Activated naive CD4-positive, alpha-beta T cell treated with Interleukin-2 at 50 U/mL for 16 hours (primary cell): ENCODE measurements at regions not wholly inside any gene's neighbourhood (a gene's known extent, or its start where the extent isn't known, plus 50 kb on each side); places are given as distances from the start of the nearest gene placed in this dataset.

ENCODE experiments used
- DNase-seq: peaks from one replicate; pipeline ENCODE4 v3.0.0-alpha.2; 2020

DNA sequence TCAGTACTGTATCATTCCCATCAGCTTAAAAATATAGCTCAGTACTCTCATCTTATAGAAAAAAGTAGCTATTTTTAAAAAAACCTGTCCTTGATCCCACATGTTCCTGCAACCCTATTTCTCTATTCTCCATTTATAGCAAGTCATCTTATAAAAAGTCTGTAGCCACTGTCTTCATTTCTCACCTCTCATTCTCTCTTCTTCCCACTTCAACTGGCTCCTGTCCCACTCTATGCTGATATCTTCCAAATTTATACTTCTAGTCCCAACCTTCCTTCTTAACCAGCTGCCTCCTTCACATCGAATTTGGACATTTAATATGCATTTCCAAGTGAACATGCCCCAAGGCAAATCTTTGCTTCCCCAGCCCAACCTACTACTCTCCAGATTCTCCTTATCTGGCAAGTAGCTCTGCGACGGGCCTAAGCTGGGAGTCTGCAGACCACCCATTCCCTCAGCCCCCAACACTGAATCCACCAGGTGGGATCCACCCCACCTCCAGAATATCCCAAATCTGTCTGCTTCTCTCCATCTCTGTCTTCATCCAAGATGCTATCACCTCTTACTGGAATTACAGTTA lies 52.0 kb upstream of the TANC2 start:
- no peak for DNase-seq

- DNase-seq = no peak
Measured at GRCh38 chr17:62912363-62912762, 53.7 kb upstream of the TANC2 start.

DNA sequence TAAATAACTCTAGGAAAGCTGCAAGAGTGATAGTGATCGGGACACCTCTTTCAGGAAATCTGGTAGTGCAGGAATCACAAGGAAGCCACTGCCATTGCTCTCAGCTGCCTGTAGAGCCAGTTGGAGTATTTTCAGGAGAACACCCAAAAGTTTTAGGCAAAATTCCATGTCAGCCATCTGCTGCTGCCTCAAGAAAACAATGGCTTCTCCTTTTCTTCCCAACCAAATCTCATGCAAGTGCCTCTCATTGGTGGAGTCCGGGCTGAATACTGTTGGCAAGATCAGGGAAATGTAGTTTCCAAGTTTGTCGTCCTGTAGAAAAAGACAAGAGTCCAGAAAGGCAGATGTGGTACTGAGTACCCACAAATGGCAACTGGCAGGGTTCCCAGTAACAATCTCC lies 54.9 kb upstream of the TANC2 start:
- DNase-seq = no peak

DNA sequence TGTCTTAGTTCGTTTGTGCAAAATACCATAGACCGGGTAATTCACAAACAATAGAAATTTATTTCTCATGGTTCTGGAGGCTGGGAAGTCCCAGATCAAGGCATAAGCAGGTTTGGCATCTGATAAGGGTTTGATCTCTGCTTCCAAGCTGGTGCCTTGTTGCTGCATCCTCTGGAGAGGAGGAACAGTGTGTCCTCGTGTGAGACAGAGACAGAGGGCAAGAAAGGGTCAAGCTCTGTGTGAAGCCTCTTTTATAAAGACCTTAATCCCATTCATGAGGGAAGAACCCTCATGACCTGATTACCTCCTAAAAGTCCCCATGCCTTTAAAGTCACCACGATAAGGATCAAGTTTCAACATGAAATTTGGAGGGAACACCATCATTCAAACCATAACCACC lies 55.8 kb upstream of the TANC2 start:
- no peak for DNase-seq

DNA sequence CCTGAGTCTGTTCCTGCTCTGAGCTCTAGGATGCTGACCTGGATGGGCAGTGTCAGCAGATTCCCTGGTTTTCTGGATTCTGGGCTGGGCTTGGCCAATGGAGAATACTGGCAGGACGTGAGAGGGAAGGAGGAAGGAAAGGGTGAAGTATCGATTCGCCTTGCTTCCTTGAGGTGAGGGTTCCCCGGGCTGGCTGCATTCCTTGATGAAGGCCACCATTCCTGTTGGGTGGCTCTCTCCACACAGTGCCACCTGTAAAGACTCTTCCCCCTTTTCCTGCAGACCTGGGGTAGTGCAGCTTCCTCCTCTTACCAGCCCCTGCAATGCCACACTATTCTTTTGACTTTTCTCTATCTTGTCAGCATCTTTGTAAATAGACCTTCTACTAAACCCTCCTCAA lies 58.1 kb upstream of the TANC2 start:
- DNase-seq = no peak

DNA sequence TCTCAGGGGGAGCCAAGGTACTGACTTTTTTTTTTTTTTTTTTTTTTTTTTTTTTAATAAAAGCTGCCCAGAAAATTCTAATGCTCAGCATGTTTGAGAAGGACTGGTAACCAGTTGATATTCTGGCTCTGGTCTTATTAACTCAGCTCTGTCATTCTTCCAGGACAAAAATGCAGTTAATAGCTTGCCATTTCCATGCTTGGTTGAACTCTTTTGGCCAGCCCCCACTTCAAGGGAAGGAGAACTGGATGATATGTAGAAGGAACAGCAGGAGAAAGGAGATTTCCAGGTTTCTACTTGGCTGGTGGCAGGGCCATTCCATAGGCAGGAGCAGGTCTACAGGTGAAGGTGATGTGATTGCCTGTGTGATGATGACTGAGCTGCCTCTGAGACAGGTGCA lies 59.2 kb upstream of the TANC2 start:
- DNase-seq = no peak

- DNase-seq = no peak
Measured at GRCh38 chr17:62905233-62905632, 60.8 kb upstream of the TANC2 start.

- DNase-seq = no peak
Measured at GRCh38 chr17:62902531-62903220, 63.4 kb upstream of the TANC2 start.

DNA sequence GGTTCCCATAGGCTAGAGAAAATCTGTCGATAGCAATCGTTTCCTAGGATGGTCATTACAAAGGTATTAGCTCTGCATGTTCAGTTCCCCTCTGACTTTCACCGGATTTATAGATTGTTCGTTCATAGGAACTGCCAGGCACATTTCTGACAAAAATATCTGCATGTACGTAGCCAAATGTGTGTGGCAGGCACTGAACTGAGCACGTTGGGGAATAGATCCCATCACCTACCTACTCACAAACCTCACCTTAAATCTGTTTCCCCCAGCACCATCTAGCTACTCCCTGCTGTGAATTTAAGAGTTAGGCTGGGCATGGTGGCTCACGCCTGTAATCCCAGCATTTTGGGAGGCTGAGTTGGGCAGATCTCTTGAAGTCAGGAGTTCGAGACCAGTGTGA lies 64.5 kb upstream of the TANC2 start:
- no peak for DNase-seq

GRCh38 chr17:62900096-62900495 lies 65.9 kb upstream of the TANC2 start:
- DNase-seq = no peak

GRCh38 chr17:62899361-62899760 lies 66.7 kb upstream of the TANC2 start:
- DNase-seq = no peak

DNA sequence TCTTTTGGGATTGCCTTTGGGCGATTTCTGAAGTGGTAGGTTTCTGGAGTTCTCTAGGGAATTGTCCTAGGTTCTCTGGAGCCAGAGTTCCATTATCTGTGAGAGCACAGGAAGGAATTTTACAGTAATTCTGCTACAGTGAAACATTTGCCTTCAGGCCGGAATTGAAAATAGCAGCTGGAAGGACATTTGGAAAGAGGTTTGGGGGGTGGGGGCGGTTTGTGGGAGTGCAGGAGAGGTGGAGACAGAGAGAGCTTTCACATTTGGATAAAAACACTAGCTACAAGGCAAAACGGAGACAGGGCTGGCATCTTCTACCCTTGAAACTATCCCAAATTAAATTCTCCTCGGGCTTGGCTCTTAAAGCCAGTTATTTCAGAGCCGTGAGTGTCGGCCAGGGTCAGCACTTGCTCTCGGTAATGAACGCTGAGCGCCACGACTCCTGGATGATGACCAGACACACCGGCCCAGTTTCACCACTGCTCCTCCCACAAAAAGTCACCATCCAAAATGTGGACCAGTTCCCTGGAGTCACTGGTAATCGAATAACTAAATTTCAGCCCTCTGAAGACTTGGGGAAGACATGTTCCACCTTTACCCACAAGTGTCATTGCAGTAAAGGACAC lies 67.7 kb upstream of the TANC2 start:
- DNase-seq = no peak

DNA sequence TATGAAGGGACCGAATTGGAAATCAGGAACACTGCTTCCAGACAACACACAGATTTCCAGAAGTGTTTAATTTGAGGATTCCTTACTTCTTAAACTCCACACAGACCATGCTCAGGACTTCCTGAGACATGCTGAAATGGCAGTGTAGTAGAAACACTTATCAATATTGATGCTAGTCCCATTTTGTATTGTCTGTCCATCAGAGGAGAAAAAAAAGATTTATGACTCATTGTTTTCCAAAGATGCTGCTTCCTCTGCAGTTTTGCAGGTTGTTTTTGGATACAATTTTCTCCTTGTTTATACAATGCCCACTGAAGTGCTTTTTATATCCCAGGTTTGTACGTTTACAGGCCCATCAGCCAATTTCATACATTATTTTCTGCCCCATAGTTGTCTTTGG lies 68.3 kb upstream of the TANC2 start:
- no peak for DNase-seq

- no peak for DNase-seq
Measured at GRCh38 chr17:62895320-62896301, 70.4 kb upstream of the TANC2 start.

- peak; percentile 4 for DNase-seq
Measured at GRCh38 chr17:62892870-62893338, 73.1 kb upstream of the TANC2 start.

GRCh38 chr17:62892061-62892675 lies 73.9 kb upstream of the TANC2 start:
- no peak for DNase-seq

- DNase-seq = no peak
Measured at GRCh38 chr17:62891659-62892058, 74.4 kb upstream of the TANC2 start.

DNA sequence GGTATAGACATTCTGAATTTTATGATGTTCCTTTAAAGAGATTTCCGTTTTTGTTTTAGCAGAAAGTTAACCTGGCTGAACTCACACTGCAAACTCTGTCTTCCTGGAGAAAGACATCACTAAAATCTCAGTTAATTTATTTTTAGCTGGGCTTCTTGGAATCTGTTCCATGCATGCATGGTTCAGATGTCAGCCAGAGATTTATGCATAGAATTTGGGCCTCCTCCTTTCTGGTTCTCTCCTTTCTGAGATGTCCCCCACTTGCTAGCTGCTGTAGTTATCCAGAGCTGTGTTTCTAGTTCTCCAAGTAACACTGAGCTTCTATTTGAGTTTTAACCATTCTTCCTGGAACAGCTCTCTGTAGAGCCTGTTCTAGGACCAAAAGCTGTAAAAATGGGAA lies 77.3 kb upstream of the TANC2 start:
- DNase-seq = no peak

GRCh38 chr17:62888148-62888547 lies 77.9 kb upstream of the TANC2 start:
- DNase-seq = no peak

DNA sequence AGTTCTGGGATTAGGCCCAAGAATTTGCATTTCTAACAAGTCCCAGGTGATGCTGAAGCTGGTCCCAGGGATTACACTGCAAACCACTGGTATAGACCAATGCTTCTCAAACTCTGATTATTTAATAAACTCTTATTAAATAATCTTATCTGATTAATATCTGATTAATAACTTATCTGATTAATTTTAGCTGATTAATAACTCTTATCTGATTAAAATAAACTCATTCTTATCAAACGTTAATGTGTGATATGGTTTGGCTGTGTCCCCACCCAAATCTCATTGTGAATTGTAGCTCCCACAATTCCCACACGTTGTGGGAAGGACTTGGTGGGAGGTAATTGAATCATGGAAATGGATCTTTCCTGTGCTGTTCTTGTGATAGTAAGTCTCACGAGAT lies 78.6 kb upstream of the TANC2 start:
- no peak for DNase-seq

DNA sequence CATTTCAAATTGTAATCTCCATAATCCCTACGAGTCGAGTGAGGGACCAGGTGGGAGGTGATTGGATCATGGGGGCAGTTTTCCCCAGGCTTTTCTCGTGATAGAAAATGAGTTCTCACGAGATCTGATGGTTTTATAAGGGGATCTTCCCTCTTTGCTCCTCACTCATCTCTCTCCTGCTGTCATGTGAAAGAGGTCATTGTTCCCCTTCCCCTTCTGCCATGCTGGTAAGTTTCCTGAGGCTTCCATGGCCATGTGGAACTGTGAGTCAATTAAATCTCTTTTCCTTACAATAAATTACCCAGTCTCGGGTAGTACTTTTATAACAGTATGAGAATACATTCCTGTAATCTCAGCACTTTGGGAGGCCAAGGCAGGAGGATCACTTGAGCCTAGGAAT lies 76.7 kb upstream of the MARCHF10 start:
- DNase-seq = no peak

GRCh38 chr17:62882878-62883277 lies 74.8 kb upstream of the MARCHF10 start:
- DNase-seq = no peak

- no peak for DNase-seq
Measured at GRCh38 chr17:62882284-62882683, 74.2 kb upstream of the MARCHF10 start.
